Activated B cell treated with CpG ODN at 0.5 μM for 24 hours (primary cell): ENCODE measurements at regions not wholly inside any gene's neighbourhood (a gene's known extent, or its start where the extent isn't known, plus 50 kb on each side); places are given as distances from the start of the nearest gene placed in this dataset.
"Not testable (repeated sequence)": the region's sequence is repeated elsewhere in the genome, so short reads cannot be mapped to it uniquely, and the experiment has no call there.

Experiments
- ATAC-seq: fragments of 200-7000 bp; cut with Tn5 transposase; one replicate; pipeline ENCODE4 v1.10.0; 2021; ENCODE audit warnings: low read depth, mild to moderate bottlenecking, moderate library complexity
- CTCF ChIA-PET: fragments of 350-600 bp; sonication (Branson Sonifier 250); formaldehyde crosslinking; loops from one replicate; lab custom pipeline; 2021; ENCODE audit warnings: antibody characterized with exemption; lab: Charles Lee
- POLR2A ChIA-PET: fragments of 350-600 bp; sonication (Branson Sonifier 250); formaldehyde crosslinking; loops from one replicate; lab custom pipeline; 2021; ENCODE audit warnings: antibody characterized with exemption; lab: Charles Lee
- DNase-seq: peaks from one replicate; pipeline ENCODE4 v3.0.0; 2022
- H3K27ac Mint-ChIP-seq: one replicate; pipeline ENCODE4 v1.8.0; 2020; ENCODE audit warnings: mixed read lengths
- H3K27me3 Mint-ChIP-seq: one replicate; pipeline ENCODE4 v1.8.0; 2021; ENCODE audit warnings: mixed read lengths
- H3K36me3 Mint-ChIP-seq: one replicate; pipeline ENCODE4 v1.8.0; 2021; ENCODE audit warnings: low read depth, mixed read lengths
- H3K4me1 Mint-ChIP-seq: one replicate; pipeline ENCODE4 v1.8.0; 2021; ENCODE audit warnings: mixed read lengths
- H3K4me3 Mint-ChIP-seq: one replicate; pipeline ENCODE4 v1.8.0; 2020; ENCODE audit warnings: mild to moderate bottlenecking, mixed read lengths
- H3K9me3 Mint-ChIP-seq: one replicate; pipeline ENCODE4 v1.8.0; 2020; ENCODE audit warnings: mixed read lengths
- CTCF ChIP-seq: fragments of 200-600 bp; IDR thresholded peaks from one replicate; pipeline ENCODE4 v1.8.0; 2022; ENCODE audit warnings: antibody characterized with exemption, mild to moderate bottlenecking
- intact Hi-C: fragments of 100-400 bp; cut with micrococcal nuclease; formaldehyde crosslinking; loops from one replicate; pipeline ENCODE4 v1.15.1; 2024

DNA sequence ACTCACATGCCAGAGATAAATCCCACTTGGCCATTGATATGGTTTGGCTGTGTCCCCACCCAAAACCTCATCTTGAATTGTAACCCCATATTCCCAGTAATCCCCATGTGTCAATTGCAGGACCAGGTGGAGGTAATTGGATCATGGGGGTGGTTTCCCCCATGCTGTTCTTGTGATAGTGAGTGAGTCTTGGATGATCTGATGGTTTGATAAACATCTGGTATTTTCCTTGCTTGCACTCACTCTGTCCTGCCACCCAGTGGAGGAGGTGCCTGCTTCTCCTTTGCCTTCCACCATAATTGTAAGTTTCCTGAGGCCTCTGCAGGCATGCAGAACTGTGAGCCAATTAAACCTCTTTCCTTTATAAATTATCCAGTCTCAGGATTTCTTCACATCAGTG lies 50.4 kb upstream of the B3GAT2 start:
- CTCF ChIA-PET, ATAC-seq, POLR2A ChIA-PET, H3K4me3 Mint-ChIP-seq, H3K27ac Mint-ChIP-seq, H3K27me3 Mint-ChIP-seq, intact Hi-C loops, H3K4me1 Mint-ChIP-seq, DNase-seq, H3K36me3 Mint-ChIP-seq: not testable (repeated sequence)
- H3K9me3 Mint-ChIP-seq: peaks cover 12% of the 10 kb centered on the region

GRCh38 chr6:71011871-71012371 lies 55.1 kb upstream of the B3GAT2 start:
- ChIA-PET CTCF (interaction anchor here (1.3 to 7.0 kb wide), 2 partner anchors 39 to 702 kb away, joined by 3 to 52 read pairs; no protein-coding TSS in a partner anchor), POLR2A (no interaction called here)
- Mint-ChIP-seq H3K4me1 (peaks cover 2% of the 10 kb centered on the region), H3K4me3 (no peak overlapping the region), H3K9me3 (no peaks in the 10 kb centered on the region), H3K27me3 (peaks cover 11% of the 10 kb centered on the region), H3K36me3 (no peaks in the 10 kb centered on the region), H3K27ac (no peak overlapping the region)
- TF ChIP-seq CTCF: no peak
- intact Hi-C loops: loop anchor here (1.0 to 10.0 kb wide), 5 partner anchors 128 to 641 kb away; no protein-coding TSS in a partner anchor
- DNase-seq (no peak), ATAC-seq (no peak)

- Mint-ChIP-seq H3K9me3 (no peaks in the 10 kb centered on the region), H3K4me3 (no peak overlapping the region), H3K4me1 (peaks cover 2% of the 10 kb centered on the region), H3K27me3 (peaks cover 11% of the 10 kb centered on the region), H3K27ac (no peak overlapping the region), H3K36me3 (no peaks in the 10 kb centered on the region)
- no peak for DNase-seq
- POLR2A ChIA-PET: interaction anchor here (0.7 kb wide), 1 partner anchor 1039 kb away, joined by 8 read pairs; no protein-coding TSS in a partner anchor
- peak; percentile 72 for TF ChIP-seq CTCF
- intact Hi-C loops: loop anchor here (1.0 to 10.0 kb wide), 9 partner anchors 129 to 796 kb away; no protein-coding TSS in a partner anchor
- peak; percentile 75 for ATAC-seq
- CTCF ChIA-PET: interaction anchor here (0.9 to 7.0 kb wide), 6 partner anchors 43 to 792 kb away, joined by 3 to 52 read pairs (median 4); partner anchors contain the start of gene B3GAT2
Observed at GRCh38 chr6:71012866-71013469, 56.1 kb upstream of the B3GAT2 start.

DNA sequence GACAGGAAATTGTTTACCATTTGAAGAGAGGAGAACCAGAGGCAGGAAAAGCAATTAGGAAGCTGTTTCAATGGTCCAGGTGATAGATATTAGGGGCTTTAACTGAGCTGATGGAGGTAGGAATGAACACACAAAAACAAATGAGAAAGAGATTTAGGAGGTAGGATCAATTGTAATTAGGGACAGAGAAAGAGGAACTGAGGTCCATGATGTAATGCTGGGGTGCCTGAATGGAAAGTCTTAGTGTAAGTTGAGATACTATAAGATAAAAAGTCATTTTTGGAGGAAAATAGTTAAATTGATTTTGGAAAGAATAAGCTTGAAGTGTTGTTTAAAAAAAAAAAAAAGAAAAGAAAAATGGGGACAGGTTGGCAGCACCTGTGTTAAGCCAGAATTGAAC lies 58.5 kb upstream of the B3GAT2 start:
- Mint-ChIP-seq H3K27me3 (peaks cover 11% of the 10 kb centered on the region), H3K27ac (no peak overlapping the region), H3K36me3 (no peaks in the 10 kb centered on the region), H3K4me1 (peaks cover 2% of the 10 kb centered on the region), H3K9me3 (no peaks in the 10 kb centered on the region), H3K4me3 (no peak overlapping the region)
- ATAC-seq (no peak), DNase-seq (no peak)
- TF ChIP-seq CTCF: no peak
- intact Hi-C loops: loop anchor here (10.0 kb wide), 1 partner anchor 329 kb away; no protein-coding TSS in a partner anchor
- POLR2A ChIA-PET: no interaction called here
- CTCF ChIA-PET: interaction anchor here (7.0 kb wide), 1 partner anchor 706 kb away, joined by 52 read pairs; no protein-coding TSS in a partner anchor

DNA sequence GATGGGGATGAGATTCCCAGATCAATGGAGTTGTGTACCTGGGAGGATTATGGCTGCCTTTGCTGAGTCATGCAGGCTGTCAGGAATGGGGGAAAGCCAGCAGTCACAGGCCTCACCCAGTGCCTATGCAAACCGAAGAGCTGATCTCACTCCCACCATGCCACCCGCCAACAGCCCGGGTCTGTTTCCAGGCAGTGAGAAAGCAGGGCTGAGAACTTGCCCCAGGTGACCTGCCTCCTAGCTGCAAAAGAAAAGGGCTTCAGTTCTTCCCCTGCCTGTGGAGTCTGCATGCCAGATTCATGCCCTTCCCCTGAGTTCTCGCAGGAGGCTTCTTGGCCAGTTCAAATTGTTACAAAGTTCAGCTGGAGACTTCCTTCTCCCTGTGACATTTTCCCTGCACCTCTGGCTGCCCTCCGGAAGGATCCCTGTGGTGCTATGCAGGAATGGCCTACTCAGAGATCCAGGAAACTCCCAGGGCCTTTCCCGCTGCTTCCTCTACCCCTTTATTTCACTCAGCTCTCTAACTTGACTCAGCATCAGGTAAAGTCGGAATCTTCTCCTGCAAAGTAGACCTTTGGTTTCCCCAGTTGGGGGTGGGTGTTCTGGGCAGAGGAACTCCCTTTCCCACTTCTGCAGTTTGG lies 71.5 kb upstream of the B3GAT2 start:
- no peaks in the 10 kb centered on the region for H3K36me3 Mint-ChIP-seq
- DNase-seq: no peak
- H3K4me3 Mint-ChIP-seq: no peak overlapping the region
- H3K27me3 Mint-ChIP-seq: peaks cover 3% of the 10 kb centered on the region
- no peaks in the 10 kb centered on the region for H3K9me3 Mint-ChIP-seq
- no peak for ATAC-seq
- POLR2A ChIA-PET: no interaction called here
- no peak overlapping the region for H3K27ac Mint-ChIP-seq
- no peaks in the 10 kb centered on the region for H3K4me1 Mint-ChIP-seq
- TF ChIP-seq CTCF: no peak
- intact Hi-C loops: no loop called here
- CTCF ChIA-PET: no interaction called here
